ENCODE measurements at regions not wholly inside any gene's neighbourhood (a gene's known extent, or its start where the extent isn't known, plus 50 kb on each side); places are given as distances from the start of the nearest gene placed in this dataset.

DNA sequence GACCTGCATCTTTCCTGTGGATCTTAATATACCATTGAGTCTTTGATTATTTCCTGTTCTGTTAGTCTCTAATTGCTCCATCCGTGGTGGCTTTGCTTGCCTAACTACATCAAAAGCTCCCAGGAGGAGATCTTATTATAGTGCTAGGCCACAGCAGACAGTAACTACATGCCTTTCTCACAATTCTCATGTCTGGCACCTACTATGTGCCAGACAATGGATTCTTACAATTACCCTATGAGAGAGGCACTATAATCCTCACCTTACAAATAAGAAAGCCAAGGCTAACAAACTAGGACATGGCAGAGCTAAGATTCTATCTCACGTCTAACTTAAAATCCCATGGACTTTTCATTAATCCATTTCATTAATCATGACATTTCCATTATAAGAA lies 70.3 kb upstream of the TARS1 start:
- no peak for TF ChIP-seq POLR2A (IDR thresholded peaks at IDR 0.05)
- TF ChIP-seq, protein P1, sequence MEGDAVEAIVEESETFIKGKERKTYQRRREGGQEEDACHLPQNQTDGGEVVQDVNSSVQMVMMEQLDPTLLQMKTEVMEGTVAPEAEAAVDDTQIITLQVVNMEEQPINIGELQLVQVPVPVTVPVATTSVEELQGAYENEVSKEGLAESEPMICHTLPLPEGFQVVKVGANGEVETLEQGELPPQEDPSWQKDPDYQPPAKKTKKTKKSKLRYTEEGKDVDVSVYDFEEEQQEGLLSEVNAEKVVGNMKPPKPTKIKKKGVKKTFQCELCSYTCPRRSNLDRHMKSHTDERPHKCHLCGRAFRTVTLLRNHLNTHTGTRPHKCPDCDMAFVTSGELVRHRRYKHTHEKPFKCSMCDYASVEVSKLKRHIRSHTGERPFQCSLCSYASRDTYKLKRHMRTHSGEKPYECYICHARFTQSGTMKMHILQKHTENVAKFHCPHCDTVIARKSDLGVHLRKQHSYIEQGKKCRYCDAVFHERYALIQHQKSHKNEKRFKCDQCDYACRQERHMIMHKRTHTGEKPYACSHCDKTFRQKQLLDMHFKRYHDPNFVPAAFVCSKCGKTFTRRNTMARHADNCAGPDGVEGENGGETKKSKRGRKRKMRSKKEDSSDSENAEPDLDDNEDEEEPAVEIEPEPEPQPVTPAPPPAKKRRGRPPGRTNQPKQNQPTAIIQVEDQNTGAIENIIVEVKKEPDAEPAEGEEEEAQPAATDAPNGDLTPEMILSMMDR (IDR thresholded peaks at IDR 0.05): no peak
- TF ChIP-seq POLR2AphosphoS5 (IDR thresholded peaks at IDR 0.05): no peak
